ENCODE measurements at regions not wholly inside any gene's neighbourhood (a gene's known extent, or its start where the extent isn't known, plus 50 kb on each side); places are given as distances from the start of the nearest gene placed in this dataset.

DNA sequence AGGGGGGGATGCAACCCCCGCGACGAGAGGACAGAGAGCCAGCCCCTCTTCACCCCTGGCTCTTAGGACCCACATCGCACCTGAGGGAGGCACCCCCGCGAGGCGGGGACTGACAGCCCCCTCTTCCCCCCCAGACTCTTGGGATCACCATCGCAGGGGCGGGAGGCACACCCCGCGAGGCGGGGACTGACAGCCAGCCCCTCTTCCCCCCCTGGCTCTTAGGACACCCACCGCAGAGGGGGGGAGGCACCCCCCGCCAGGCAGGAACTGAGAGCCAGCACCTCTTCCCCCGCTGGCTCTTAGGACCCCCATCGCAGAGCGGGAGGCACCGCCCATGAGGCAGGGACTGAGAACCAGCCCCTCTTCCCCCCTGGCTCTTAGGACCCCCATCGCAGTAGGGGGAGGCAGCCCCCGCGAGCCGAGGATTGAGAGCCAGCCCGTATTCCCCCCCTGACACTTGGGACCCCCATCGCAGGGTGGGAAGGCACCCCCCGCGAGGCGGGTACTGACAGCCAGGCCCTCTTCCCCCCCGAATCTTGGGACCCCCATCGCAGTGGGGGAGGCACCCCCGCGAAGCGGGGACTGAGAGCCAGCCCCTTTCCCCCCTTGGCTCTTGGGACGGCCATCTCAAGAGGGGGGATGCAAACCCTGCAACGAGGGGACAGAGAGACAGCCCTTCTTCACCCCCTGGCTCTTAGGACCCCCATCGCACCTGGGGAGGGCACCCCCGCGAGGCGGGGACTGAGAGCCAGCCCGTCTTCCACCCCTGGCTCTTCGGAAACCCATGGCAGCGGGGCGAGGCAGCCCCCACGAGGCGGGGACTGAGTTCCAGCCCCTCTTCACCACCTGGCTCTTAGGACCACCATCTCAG is 2425.1 kb upstream of the PCDH20 start:
- ChIA-PET SMC1A (ENCODE audit: uncharacterized antibody, unreplicated experiment) (no interaction called here), RAD21 (ENCODE audit: unreplicated experiment) (no interaction called here), CTCF (no interaction called here), POLR2A (no interaction called here)
- FAIRE-seq (no peak), ATAC-seq (no peak), DNase-seq (ENCODE audit: low read depth, low spot score) (no peak)
- no TSS peak for BruUV-seq (replicated peaks)
- Histone ChIP-seq H2AFZ (ENCODE audit: control insufficient read depth, low read depth, low read length) (no peak overlapping the region), H3K4me3 (no peak overlapping the region), H4K20me1 (ENCODE audit: control insufficient read depth, insufficient read depth) (no peaks in the 10 kb centered on the region), H3K4me1 (ENCODE audit: control insufficient read depth, insufficient read depth, low read length) (no peaks in the 10 kb centered on the region), H3K4me2 (ENCODE audit: control insufficient read depth, insufficient read depth) (no peak overlapping the region), H3K79me2 (ENCODE audit: control insufficient read depth, insufficient read depth, low read length) (no peaks in the 10 kb centered on the region), H3K9ac (ENCODE audit: control insufficient read depth, insufficient read depth, low read length) (no peak overlapping the region), H3K36me3 (ENCODE audit: control insufficient read depth in 2 of 2, insufficient read depth in 2 of 2, low read length in 1 of 2) (no peaks in the 10 kb centered on the region), H3K27ac (ENCODE audit: control insufficient read depth, insufficient read depth) (no peak overlapping the region), H3K9me3 (replicated peaks; ENCODE audit: control insufficient read depth, insufficient read depth, low read length) (no peaks in the 10 kb centered on the region; the same call in 2 of the 3 replicates), H3K27me3 (replicated peaks in 1 of 2; ENCODE audit: control insufficient read depth in 2 of 2, insufficient read depth in 2 of 2, low read length in 1 of 2) (no peaks in the 10 kb centered on the region)
- WGBS (ENCODE audit: insufficient coverage, insufficient replicate concordance, low lambda C conversion rate, missing lambda C conversion rate) = 74% methylated on average over 14 of the region's 44 CpGs
- intact Hi-C loops (cut with micrococcal nuclease; ENCODE audit: unreplicated experiment) = no loop called here
- in situ Hi-C loops (cut with MboI) = no loop called here
- TF ChIP-seq, protein P1, sequence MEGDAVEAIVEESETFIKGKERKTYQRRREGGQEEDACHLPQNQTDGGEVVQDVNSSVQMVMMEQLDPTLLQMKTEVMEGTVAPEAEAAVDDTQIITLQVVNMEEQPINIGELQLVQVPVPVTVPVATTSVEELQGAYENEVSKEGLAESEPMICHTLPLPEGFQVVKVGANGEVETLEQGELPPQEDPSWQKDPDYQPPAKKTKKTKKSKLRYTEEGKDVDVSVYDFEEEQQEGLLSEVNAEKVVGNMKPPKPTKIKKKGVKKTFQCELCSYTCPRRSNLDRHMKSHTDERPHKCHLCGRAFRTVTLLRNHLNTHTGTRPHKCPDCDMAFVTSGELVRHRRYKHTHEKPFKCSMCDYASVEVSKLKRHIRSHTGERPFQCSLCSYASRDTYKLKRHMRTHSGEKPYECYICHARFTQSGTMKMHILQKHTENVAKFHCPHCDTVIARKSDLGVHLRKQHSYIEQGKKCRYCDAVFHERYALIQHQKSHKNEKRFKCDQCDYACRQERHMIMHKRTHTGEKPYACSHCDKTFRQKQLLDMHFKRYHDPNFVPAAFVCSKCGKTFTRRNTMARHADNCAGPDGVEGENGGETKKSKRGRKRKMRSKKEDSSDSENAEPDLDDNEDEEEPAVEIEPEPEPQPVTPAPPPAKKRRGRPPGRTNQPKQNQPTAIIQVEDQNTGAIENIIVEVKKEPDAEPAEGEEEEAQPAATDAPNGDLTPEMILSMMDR (IDR thresholded peaks at IDR 0.05 in 2 of 3, conservative IDR thresholded peaks at IDR 0.05 in 1 of 3; ENCODE audit: control insufficient read depth in 2 of 3, extremely low read depth in 1 of 3, insufficient read depth in 1 of 3, low read depth in 3 of 3, low read length in 3 of 3) = no peak
- TF ChIP-seq NFYA (IDR thresholded peaks at IDR 0.05; ENCODE audit: borderline replicate concordance, low read depth, low read length) = no peak
- TF ChIP-seq SUPT20H (IDR thresholded peaks at IDR 0.05; ENCODE audit: borderline replicate concordance, control insufficient read depth, low read depth, low read length) = no peak
- no peak for TF ChIP-seq POLR2A (IDR thresholded peaks at IDR 0.05; ENCODE audit: low read depth, low read length)
- TF ChIP-seq, protein P2, sequence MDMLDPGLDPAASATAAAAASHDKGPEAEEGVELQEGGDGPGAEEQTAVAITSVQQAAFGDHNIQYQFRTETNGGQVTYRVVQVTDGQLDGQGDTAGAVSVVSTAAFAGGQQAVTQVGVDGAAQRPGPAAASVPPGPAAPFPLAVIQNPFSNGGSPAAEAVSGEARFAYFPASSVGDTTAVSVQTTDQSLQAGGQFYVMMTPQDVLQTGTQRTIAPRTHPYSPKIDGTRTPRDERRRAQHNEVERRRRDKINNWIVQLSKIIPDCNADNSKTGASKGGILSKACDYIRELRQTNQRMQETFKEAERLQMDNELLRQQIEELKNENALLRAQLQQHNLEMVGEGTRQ (IDR thresholded peaks at IDR 0.05; ENCODE audit: borderline replicate concordance, low read depth, low read length) = no peak
- no peak for TF ChIP-seq CHD4 (IDR thresholded peaks at IDR 0.05)
- no peak for TF ChIP-seq ZSCAN29 (IDR thresholded peaks at IDR 0.05)
- TF ChIP-seq TCF12 (IDR thresholded peaks at IDR 0.05; ENCODE audit: low read depth, low read length) = no peak
- TF ChIP-seq, protein P3, sequence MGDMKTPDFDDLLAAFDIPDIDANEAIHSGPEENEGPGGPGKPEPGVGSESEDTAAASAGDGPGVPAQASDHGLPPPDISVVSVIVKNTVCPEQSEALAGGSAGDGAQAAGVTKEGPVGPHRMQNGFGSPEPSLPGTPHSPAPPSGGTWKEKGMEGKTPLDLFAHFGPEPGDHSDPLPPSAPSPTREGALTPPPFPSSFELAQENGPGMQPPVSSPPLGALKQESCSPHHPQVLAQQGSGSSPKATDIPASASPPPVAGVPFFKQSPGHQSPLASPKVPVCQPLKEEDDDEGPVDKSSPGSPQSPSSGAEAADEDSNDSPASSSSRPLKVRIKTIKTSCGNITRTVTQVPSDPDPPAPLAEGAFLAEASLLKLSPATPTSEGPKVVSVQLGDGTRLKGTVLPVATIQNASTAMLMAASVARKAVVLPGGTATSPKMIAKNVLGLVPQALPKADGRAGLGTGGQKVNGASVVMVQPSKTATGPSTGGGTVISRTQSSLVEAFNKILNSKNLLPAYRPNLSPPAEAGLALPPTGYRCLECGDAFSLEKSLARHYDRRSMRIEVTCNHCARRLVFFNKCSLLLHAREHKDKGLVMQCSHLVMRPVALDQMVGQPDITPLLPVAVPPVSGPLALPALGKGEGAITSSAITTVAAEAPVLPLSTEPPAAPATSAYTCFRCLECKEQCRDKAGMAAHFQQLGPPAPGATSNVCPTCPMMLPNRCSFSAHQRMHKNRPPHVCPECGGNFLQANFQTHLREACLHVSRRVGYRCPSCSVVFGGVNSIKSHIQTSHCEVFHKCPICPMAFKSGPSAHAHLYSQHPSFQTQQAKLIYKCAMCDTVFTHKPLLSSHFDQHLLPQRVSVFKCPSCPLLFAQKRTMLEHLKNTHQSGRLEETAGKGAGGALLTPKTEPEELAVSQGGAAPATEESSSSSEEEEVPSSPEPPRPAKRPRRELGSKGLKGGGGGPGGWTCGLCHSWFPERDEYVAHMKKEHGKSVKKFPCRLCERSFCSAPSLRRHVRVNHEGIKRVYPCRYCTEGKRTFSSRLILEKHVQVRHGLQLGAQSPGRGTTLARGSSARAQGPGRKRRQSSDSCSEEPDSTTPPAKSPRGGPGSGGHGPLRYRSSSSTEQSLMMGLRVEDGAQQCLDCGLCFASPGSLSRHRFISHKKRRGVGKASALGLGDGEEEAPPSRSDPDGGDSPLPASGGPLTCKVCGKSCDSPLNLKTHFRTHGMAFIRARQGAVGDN (IDR thresholded peaks at IDR 0.05) = no peak
- no peak for TF ChIP-seq SP1 (IDR thresholded peaks at IDR 0.05; ENCODE audit: low read depth, low read length)
- TF ChIP-seq STAT3 (IDR thresholded peaks at IDR 0.05; ENCODE audit: low read depth, low read length) = no peak
- TF ChIP-seq PML (IDR thresholded peaks at IDR 0.05; ENCODE audit: low read length) = no peak
- TF ChIP-seq, protein P4, sequence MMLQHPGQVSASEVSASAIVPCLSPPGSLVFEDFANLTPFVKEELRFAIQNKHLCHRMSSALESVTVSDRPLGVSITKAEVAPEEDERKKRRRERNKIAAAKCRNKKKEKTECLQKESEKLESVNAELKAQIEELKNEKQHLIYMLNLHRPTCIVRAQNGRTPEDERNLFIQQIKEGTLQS (IDR thresholded peaks at IDR 0.05; ENCODE audit: borderline replicate concordance, extremely low read depth, low read depth, low read length) = no peak
